GM13976 (cell line): ENCODE measurements at regions not wholly inside any gene's neighbourhood (a gene's known extent, or its start where the extent isn't known, plus 50 kb on each side); places are given as distances from the start of the nearest gene placed in this dataset.

Experiments
- DNase-seq: peaks from one replicate; pipeline ENCODE4 v3.0.0; 2012; ENCODE audit warnings: low spot score
- in situ Hi-C: fragments of 300-500 bp; cut with MboI; formaldehyde crosslinking; loops from one replicate; pipeline ENCODE4 v1.12.0; 2022; ENCODE audit warnings: low sequenced_read_pairs, mixed read lengths, inconsistent platforms; ENCODE audit not compliant: unreplicated experiment
- TF ChIP-seq, protein P1 (sequence below): IDR thresholded peaks from 2 replicates; pipeline ENCODE4 v1.5.1; 2012; ENCODE audit warnings: borderline replicate concordance, mild to moderate bottlenecking; ENCODE audit not compliant: insufficient read depth; ENCODE audit errors: extremely low read depth, missing control alignments, control extremely low read depth

DNA sequence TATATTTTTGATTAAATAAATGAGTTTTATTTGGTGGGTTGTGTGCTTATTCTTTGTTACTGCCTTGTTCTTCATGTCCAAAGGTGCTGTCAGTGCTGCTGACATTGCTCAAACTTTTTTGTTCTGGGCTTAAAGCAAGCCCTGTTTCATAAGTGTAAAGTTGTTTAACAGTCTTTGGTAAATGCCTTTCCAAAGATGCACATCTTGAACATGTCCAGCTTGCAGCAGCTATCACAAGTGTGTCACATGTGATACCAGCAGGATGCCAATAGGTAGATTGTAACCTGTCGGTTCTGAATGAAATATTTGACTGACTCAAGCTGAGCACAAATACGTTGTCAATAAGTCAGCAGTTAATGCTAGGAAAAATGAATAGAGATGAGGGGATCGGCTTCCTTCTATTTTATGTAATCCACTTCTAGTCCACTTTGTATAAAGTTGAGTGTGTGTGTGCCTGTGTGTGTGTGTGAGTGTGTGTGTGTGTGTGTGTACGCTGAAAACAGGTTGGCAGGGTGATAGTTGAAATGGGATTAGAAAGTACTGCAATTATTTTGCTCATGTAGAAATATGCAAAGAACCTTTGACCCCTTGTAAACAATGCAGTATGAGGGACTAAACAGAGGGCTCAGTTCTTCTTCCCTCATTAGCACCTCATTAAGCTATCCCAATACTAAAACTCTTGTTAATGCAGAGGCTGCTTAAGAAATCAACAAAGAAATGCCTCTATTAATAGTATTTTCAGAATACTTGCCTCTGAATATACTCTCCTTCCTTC, 986.5 kb downstream of the TUSC7 start:
- TF ChIP-seq, protein P1, sequence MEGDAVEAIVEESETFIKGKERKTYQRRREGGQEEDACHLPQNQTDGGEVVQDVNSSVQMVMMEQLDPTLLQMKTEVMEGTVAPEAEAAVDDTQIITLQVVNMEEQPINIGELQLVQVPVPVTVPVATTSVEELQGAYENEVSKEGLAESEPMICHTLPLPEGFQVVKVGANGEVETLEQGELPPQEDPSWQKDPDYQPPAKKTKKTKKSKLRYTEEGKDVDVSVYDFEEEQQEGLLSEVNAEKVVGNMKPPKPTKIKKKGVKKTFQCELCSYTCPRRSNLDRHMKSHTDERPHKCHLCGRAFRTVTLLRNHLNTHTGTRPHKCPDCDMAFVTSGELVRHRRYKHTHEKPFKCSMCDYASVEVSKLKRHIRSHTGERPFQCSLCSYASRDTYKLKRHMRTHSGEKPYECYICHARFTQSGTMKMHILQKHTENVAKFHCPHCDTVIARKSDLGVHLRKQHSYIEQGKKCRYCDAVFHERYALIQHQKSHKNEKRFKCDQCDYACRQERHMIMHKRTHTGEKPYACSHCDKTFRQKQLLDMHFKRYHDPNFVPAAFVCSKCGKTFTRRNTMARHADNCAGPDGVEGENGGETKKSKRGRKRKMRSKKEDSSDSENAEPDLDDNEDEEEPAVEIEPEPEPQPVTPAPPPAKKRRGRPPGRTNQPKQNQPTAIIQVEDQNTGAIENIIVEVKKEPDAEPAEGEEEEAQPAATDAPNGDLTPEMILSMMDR: no peak
- in situ Hi-C loops: no loop called here
- no peak for DNase-seq

DNA sequence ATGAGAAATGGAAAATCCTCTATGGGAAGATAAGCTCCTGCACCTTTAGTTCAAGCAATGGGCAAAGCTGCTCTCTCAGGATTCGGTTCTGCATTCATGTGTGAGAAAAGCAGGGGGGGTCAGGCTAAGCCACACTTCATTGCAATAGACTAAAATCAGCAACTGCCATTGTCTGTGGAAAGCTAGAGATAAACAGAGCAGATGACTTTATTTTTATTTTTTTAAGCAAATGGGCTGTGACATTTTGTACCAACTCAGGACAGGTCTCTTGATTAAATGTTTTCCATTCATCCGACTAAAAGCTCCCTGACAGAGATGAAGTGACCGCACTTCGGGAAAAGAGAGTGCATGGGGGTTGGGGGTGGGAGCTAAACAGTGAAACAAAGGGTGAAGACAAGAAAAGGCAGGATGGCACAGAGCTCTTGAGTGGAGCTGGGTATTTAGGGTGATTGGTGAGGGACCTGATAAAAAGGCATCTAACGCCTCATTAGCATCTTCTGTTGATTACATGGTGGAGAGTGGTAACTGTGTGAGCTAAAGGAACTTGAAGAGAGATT, 987.4 kb downstream of the TUSC7 start:
- TF ChIP-seq, protein P1: no peak
- no peak for DNase-seq
- in situ Hi-C loops: no loop called here

DNA sequence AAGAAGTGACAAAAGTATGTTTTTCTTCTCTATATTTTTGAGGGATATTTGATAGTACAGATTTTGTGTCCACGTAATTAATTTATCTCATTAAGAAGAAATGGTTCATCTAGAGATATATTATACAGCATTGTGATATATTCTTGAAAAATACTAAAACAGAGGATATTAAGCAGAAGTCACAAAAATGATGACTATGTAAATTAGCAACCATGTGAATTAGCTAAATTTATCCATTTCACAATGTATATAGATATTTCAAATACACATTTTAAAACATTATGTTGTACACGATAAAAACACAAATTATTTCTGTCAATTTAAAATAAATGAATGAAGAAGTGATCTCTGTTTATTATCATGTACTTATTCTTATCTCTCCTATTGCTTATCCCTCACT, 989.5 kb downstream of the TUSC7 start:
- DNase-seq: no peak
- in situ Hi-C loops: no loop called here
- TF ChIP-seq, protein P1: no peak

DNA sequence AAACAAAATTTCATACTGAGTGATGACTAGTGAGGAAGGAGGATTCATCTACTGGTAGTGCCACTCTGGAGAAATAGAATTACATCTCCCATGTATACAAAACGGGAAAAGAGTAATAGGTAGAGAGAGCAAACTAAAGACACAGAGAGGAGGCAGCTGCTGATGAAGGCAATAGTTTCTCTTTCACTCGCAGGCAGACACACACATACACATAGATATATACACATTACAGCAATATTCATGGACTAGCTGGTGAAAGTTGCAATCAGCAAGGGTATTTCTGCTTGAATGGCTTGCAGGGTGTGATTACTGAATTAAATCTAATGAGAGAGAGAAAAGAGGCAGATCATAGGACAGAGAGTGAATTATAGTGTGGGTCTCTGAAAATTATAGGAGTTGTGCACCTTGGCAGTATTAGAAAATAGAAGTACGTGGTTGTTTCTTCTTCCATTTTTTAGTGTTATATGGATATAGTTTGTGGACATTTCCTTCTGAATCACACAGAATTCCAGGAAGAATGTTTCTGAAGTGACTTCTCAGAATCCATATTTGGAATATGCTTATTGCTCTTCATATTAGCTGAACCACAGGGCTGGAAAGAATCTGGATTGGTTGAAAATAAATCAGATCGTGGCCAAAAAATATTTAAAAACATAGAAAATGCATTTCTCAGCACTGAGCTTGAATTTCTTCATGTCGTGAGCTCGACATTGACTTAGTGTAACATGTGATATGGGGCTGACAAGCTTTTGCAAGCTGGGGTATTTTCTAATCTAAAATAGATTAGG, 991.2 kb downstream of the TUSC7 start:
- TF ChIP-seq, protein P1: no peak
- no peak for DNase-seq
- in situ Hi-C loops: no loop called here

DNA sequence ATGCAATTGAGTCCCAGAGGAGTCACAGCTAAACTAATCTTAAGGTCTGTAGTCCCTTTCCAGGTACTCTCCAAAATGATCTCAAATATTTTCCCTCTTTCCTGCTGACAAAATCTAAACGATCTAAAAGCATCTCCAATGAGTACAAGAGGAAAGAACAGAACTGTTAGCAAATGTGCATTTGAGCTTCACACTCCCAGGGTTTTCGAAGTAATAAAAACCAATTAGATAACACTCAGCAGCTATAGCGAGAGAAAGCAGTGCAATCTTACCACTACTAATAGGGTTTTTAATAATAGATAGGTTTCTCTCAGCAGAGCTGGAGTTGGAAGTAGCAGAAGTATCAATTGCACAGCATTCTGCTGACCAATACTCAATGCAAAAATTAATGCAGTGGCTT, 995.4 kb downstream of the TUSC7 start:
- DNase-seq: no peak
- in situ Hi-C loops: no loop called here
- TF ChIP-seq, protein P1: no peak

DNA sequence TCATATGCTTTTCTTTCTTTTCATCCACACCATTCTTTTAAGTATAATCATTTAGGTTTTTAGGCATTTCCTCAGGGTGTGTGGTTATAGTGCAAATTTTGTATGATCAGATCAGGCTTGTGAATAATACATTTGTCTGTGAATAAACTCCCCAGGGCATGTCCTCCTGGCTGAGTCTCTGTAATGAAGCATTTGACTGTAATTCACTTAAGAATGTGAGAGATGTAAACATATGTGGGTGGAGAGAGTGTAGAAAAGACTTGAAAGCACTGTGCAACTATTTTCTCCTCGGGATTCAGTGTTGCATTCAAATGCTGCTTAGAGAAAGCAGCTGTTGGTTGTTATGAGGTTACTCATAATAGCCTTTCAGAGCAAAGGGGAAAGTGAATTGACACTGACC, 996.5 kb downstream of the TUSC7 start:
- TF ChIP-seq, protein P1: no peak
- in situ Hi-C loops: no loop called here
- no peak for DNase-seq
